Activated CD8-positive, alpha-beta T cell treated with anti-CD3 and anti-CD28 coated beads for 36 hours (primary cell): ENCODE measurements at regions not wholly inside any gene's neighbourhood (a gene's known extent, or its start where the extent isn't known, plus 50 kb on each side); places are given as distances from the start of the nearest gene placed in this dataset.

ENCODE experiments used
- ATAC-seq: fragments of 200-7000 bp; cut with Tn5 transposase; one replicate; pipeline ENCODE4 v1.10.0; 2021; ENCODE audit warnings: mild to moderate bottlenecking, moderate library complexity
- CTCF ChIA-PET: fragments of 350-600 bp; sonication (Branson Sonifier 250); formaldehyde crosslinking; loops from one replicate; lab custom pipeline; 2021; ENCODE audit warnings: antibody characterized with exemption; lab: Charles Lee
- POLR2A ChIA-PET: fragments of 350-600 bp; sonication (Branson Sonifier 250); formaldehyde crosslinking; loops from one replicate; lab custom pipeline; 2021; ENCODE audit warnings: antibody characterized with exemption; lab: Charles Lee
- DNase-seq: peaks from one replicate; pipeline ENCODE4 v3.0.0-alpha.2; 2020
- H3K27ac Mint-ChIP-seq: one replicate; pipeline ENCODE4 v1.8.0; 2021; ENCODE audit warnings: mild to moderate bottlenecking, mixed read lengths
- H3K27me3 Mint-ChIP-seq: one replicate; pipeline ENCODE4 v1.8.0; 2021; ENCODE audit warnings: mixed read lengths
- H3K36me3 Mint-ChIP-seq: one replicate; pipeline ENCODE4 v1.8.0; 2021; ENCODE audit warnings: low read depth, mixed read lengths
- H3K4me1 Mint-ChIP-seq: one replicate; pipeline ENCODE4 v1.8.0; 2021; ENCODE audit warnings: low read depth, mixed read lengths
- H3K4me3 Mint-ChIP-seq: one replicate; pipeline ENCODE4 v1.8.0; 2021; ENCODE audit warnings: mild to moderate bottlenecking, moderate library complexity, mixed read lengths
- H3K9me3 Mint-ChIP-seq: one replicate; pipeline ENCODE4 v1.8.0; 2021; ENCODE audit warnings: mixed read lengths
- intact Hi-C: fragments of 100-400 bp; cut with micrococcal nuclease; formaldehyde crosslinking; loops from one replicate; pipeline ENCODE4 v1.10.0; 2022
- TF ChIP-seq, protein P1 (sequence below): fragments of 200-600 bp; IDR thresholded peaks from one replicate; pipeline ENCODE4 v1.8.0; 2022; ENCODE audit warnings: antibody characterized with exemption, mild to moderate bottlenecking

DNA sequence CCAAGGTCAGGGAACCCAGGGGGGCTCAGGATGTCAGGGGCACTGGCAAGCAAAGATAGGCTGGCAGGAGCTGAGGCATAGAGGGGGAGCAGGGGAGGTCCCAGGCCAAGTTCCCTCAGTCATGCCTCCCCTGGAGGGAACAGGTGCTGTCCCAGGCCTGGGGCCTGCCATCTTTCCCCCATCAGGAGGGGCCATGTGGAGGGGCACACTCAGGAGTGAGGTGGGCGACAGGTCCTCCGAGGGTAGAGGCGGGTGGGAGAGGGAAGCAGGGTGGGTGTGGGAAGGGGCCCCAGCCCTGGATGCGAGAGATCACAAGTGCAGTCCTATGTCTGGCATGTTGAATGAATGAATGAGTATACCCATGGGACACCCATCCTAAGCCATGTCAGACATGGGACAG lies 127.7 kb upstream of the GLI2 start:
- TF ChIP-seq, protein P1, sequence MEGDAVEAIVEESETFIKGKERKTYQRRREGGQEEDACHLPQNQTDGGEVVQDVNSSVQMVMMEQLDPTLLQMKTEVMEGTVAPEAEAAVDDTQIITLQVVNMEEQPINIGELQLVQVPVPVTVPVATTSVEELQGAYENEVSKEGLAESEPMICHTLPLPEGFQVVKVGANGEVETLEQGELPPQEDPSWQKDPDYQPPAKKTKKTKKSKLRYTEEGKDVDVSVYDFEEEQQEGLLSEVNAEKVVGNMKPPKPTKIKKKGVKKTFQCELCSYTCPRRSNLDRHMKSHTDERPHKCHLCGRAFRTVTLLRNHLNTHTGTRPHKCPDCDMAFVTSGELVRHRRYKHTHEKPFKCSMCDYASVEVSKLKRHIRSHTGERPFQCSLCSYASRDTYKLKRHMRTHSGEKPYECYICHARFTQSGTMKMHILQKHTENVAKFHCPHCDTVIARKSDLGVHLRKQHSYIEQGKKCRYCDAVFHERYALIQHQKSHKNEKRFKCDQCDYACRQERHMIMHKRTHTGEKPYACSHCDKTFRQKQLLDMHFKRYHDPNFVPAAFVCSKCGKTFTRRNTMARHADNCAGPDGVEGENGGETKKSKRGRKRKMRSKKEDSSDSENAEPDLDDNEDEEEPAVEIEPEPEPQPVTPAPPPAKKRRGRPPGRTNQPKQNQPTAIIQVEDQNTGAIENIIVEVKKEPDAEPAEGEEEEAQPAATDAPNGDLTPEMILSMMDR, result no peak
- no peaks in the 10 kb centered on the region for H3K9me3 Mint-ChIP-seq
- no peak overlapping the region for H3K4me3 Mint-ChIP-seq
- CTCF ChIA-PET, result no interaction called here
- POLR2A ChIA-PET, result no interaction called here
- intact Hi-C loops, result no loop called here
- H3K27me3 Mint-ChIP-seq, result peaks cover 6% of the 10 kb centered on the region
- no peak for DNase-seq
- H3K27ac Mint-ChIP-seq, result no peak overlapping the region
- H3K4me1 Mint-ChIP-seq, result no peaks in the 10 kb centered on the region
- H3K36me3 Mint-ChIP-seq, result no peaks in the 10 kb centered on the region
- no peak for ATAC-seq

DNA sequence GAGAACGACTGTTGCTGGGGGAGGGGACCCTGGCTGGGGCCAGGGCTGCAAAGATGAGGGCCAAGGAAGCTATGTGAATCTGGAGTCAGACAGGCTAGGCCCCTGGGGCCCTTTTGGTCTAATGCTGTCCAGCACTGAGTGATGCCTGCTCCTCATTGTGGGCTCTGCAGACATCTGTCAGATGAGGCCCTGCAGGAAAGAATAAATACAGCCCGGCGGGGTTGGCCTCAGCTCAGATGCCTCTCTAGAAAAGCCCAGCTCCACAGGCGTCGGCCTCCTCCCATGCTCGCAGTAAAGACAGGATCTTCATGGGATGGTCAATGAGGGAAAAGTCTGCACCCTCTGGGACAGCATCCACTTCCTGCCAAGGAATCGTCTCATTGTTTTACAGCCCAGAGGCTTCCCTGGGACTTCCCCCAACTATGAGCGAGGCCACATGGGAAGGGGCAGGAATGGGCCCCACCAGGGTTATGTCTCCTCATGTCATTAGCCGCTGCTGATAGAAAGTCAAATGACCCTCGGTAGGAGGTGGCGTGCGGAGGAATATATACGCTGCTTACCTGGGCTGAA lies 125.8 kb upstream of the GLI2 start:
- Mint-ChIP-seq H3K36me3 (no peaks in the 10 kb centered on the region), H3K4me3 (no peak overlapping the region), H3K9me3 (no peaks in the 10 kb centered on the region), H3K27me3 (no peaks in the 10 kb centered on the region), H3K27ac (no peak overlapping the region), H3K4me1 (no peaks in the 10 kb centered on the region)
- POLR2A ChIA-PET, result no interaction called here
- DNase-seq, result no peak
- intact Hi-C loops, result no loop called here
- TF ChIP-seq, protein P1, result no peak
- no peak for ATAC-seq
- CTCF ChIA-PET, result no interaction called here

DNA sequence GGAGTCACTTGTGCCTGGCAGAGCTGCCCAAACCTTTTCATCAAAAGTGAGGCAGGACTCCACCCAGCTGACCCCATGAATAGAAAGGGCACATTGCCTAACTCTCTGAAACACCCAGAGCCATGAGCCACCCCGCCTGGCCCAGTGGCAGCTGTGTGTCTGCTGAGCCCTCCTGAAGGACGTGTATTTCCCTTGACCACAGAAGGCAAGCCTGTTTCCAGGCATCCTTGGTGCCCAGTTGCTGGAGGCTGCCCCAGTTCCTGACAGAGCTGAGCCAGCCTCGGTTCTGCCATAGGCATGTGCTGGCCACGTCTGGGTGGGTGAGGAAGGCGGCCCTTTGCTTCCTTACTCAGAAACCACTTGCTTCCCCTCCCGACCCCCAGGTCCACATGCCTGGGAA lies 124.7 kb upstream of the GLI2 start:
- DNase-seq (no peak), ATAC-seq (no peak)
- H3K9me3 Mint-ChIP-seq, result no peaks in the 10 kb centered on the region

DNA sequence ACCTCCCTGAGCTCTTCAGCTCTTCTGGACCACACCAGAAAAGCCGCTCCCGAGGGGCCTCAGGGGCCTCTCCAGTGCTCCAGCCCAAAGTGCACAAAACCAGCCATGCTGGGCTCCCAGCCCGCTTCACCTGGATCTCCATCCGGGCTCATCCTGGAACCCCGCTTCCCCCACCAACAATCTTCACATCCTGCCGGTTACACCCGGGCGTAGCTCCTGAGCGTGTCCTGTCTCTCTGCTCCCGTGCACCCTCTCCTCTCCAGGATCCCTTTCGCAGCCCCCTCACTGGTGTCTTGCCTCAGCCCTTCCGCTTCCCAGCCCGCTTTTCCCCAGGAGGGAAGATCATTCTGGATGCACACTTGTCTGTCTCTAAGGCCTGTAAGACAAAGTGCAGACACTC lies 123.7 kb upstream of the GLI2 start:
- no peak for ATAC-seq
- intact Hi-C loops, result no loop called here
- TF ChIP-seq, protein P1, result no peak
- H3K36me3 Mint-ChIP-seq, result no peaks in the 10 kb centered on the region
- H3K27me3 Mint-ChIP-seq, result no peaks in the 10 kb centered on the region
- H3K4me1 Mint-ChIP-seq, result no peaks in the 10 kb centered on the region
- POLR2A ChIA-PET, result no interaction called here
- no peak overlapping the region for H3K27ac Mint-ChIP-seq
- no peak for DNase-seq
- no peaks in the 10 kb centered on the region for H3K9me3 Mint-ChIP-seq
- H3K4me3 Mint-ChIP-seq, result no peak overlapping the region
- CTCF ChIA-PET, result no interaction called here

More for the DNA sequence above, 124.7 kb upstream of the GLI2 start:
- POLR2A ChIA-PET, result no interaction called here
- intact Hi-C loops, result no loop called here
- H3K36me3 Mint-ChIP-seq, result no peaks in the 10 kb centered on the region
- TF ChIP-seq, protein P1, result no peak
- H3K4me3 Mint-ChIP-seq, result no peak overlapping the region
- CTCF ChIA-PET, result no interaction called here
- H3K4me1 Mint-ChIP-seq, result no peaks in the 10 kb centered on the region
- no peak overlapping the region for H3K27ac Mint-ChIP-seq
- no peaks in the 10 kb centered on the region for H3K27me3 Mint-ChIP-seq

DNA sequence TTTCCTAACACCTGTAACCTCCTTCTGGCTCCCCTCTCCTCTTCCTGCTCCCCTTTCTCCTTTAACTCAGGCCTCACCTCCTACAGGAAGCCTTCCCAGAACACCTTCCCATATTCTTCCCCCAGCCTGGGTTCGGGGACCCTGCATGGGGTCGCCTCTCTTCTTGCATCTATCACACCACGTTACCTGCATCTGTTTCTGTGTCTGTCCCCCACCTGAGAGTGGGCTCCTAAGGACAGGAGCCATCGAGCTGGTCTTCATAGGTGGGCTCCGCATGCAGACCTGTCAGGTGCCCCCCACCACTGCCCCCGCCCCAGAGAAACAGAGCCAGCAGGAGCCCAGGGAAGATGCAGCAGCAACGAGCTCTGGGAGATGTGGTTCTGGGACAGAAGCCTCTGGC lies 123.2 kb upstream of the GLI2 start:
- H3K36me3 Mint-ChIP-seq, result no peaks in the 10 kb centered on the region
- H3K9me3 Mint-ChIP-seq, result no peaks in the 10 kb centered on the region
- no peak for DNase-seq
- TF ChIP-seq, protein P1, result no peak
- H3K4me3 Mint-ChIP-seq, result no peak overlapping the region
- no peak overlapping the region for H3K27ac Mint-ChIP-seq
- H3K4me1 Mint-ChIP-seq, result no peaks in the 10 kb centered on the region
- intact Hi-C loops, result no loop called here
- no peaks in the 10 kb centered on the region for H3K27me3 Mint-ChIP-seq
- POLR2A ChIA-PET, result no interaction called here
- ATAC-seq, result no peak
- CTCF ChIA-PET, result no interaction called here
